ENCODE measurements at regions not wholly inside any gene's neighbourhood (a gene's known extent, or its start where the extent isn't known, plus 50 kb on each side); places are given as distances from the start of the nearest gene placed in this dataset.

- TF ChIP-seq CTCF (IDR thresholded peaks at IDR 0.05; ENCODE audit: insufficient read depth, low read length, poor library complexity, severe bottlenecking) = no peak
- peak; percentile 63 for DNase-seq (ENCODE audit: low read depth)
- H3K4me3 ChIP-seq (ENCODE audit: low read depth, low read length) = no peak overlapping the region
Measured at GRCh38 chr2:134177351-134177931, 76.4 kb upstream of the MGAT5 start.

GRCh38 chr2:134178138-134178877 lies 75.6 kb upstream of the MGAT5 start:
- TF ChIP-seq CTCF (IDR thresholded peaks at IDR 0.05; ENCODE audit: insufficient read depth, low read length, poor library complexity, severe bottlenecking) = no peak
- Histone ChIP-seq H3K36me3 (ENCODE audit: control insufficient read depth, insufficient read depth, low read length) (no peaks in the 10 kb centered on the region), H3K27me3 (ENCODE audit: control insufficient read depth, insufficient read depth, low read length) (no peaks in the 10 kb centered on the region), H3K4me3 (ENCODE audit: low read depth, low read length) (no peak overlapping the region)
- no peak for DNase-seq (ENCODE audit: low read depth)

More at GRCh38 chr2:134177351-134177931, 76.4 kb upstream of the MGAT5 start:
- Histone ChIP-seq H3K27me3 (ENCODE audit: control insufficient read depth, insufficient read depth, low read length) (no peaks in the 10 kb centered on the region), H3K36me3 (ENCODE audit: control insufficient read depth, insufficient read depth, low read length) (no peaks in the 10 kb centered on the region)

- no peak for TF ChIP-seq CTCF (IDR thresholded peaks at IDR 0.05; ENCODE audit: insufficient read depth, low read length, poor library complexity, severe bottlenecking)
- H3K36me3 ChIP-seq (ENCODE audit: control insufficient read depth, insufficient read depth, low read length) = no peaks in the 10 kb centered on the region
- no peak for DNase-seq (ENCODE audit: low read depth)
- no peak overlapping the region for H3K4me3 ChIP-seq (ENCODE audit: low read depth, low read length)
- no peaks in the 10 kb centered on the region for H3K27me3 ChIP-seq (ENCODE audit: control insufficient read depth, insufficient read depth, low read length)
Measured at GRCh38 chr2:134181219-134181618, 72.7 kb upstream of the MGAT5 start.

GRCh38 chr2:134183679-134184078 lies 70.2 kb upstream of the MGAT5 start:
- no peak for DNase-seq (ENCODE audit: low read depth)
- TF ChIP-seq CTCF (IDR thresholded peaks at IDR 0.05; ENCODE audit: insufficient read depth, low read length, poor library complexity, severe bottlenecking) = no peak
- no peak overlapping the region for H3K4me3 ChIP-seq (ENCODE audit: low read depth, low read length)
- no peaks in the 10 kb centered on the region for H3K27me3 ChIP-seq (ENCODE audit: control insufficient read depth, insufficient read depth, low read length)
- no peaks in the 10 kb centered on the region for H3K36me3 ChIP-seq (ENCODE audit: control insufficient read depth, insufficient read depth, low read length)

- no peak for TF ChIP-seq CTCF (IDR thresholded peaks at IDR 0.05; ENCODE audit: insufficient read depth, low read length, poor library complexity, severe bottlenecking)
- DNase-seq (ENCODE audit: low read depth) = no peak
- H3K36me3 ChIP-seq (ENCODE audit: control insufficient read depth, insufficient read depth, low read length) = no peaks in the 10 kb centered on the region
- H3K27me3 ChIP-seq (ENCODE audit: control insufficient read depth, insufficient read depth, low read length) = no peaks in the 10 kb centered on the region
- no peak overlapping the region for H3K4me3 ChIP-seq (ENCODE audit: low read depth, low read length)
Measured at GRCh38 chr2:134185639-134186038, 68.2 kb upstream of the MGAT5 start.

All from kidney epithelial cell (primary cell).